Sigmoid colon (tissue), 6 donors: ENCODE measurements at regions not wholly inside any gene's neighbourhood (a gene's known extent, or its start where the extent isn't known, plus 50 kb on each side); places are given as distances from the start of the nearest gene placed in this dataset.

Source experiments
- DNase-seq: peaks from one replicate; pipeline ENCODE4 v3.0.0-alpha.2; 2019
- H3K27ac ChIP-seq, 4 donors: fragments of 200-600 bp; sonication (generic); one replicate each; pipeline ENCODE4 v1.5.1; 2016 to 2019; ENCODE audit warnings: mild to moderate bottlenecking in 1 of 4
- H3K27me3 ChIP-seq, 3 donors: fragments of 200-600 bp; sonication (generic); one replicate each; pipeline ENCODE4 v1.5.1; 2019; ENCODE audit warnings: mild to moderate bottlenecking in 1 of 3
- H3K36me3 ChIP-seq, 4 donors: fragments of 200-600 bp; sonication (generic); one replicate each; pipeline ENCODE4 v1.5.1; 2016 to 2019
- H3K4me1 ChIP-seq, 4 donors: fragments of 200-600 bp; sonication (generic); one replicate each; pipeline ENCODE4 v1.5.1; 2017 to 2019
- H3K4me3 ChIP-seq, 4 donors: fragments of 200-600 bp; sonication (generic); one replicate each; pipeline ENCODE4 v1.5.1; 2017 to 2019; ENCODE audit warnings: mild to moderate bottlenecking in 2 of 4, moderate library complexity in 1 of 4
- H3K9me3 ChIP-seq, 4 donors: fragments of 200-600 bp in 3 of 4; sonication (generic) in 3 of 4; one replicate each; pipeline versions ENCODE4 v1.5.1 to v1.6.1; 2013 to 2019
- EP300 ChIP-seq, 4 donors: sonication (generic); formaldehyde crosslinking; IDR thresholded peaks; one replicate each; pipeline ENCODE4 v1.6.1; 2017; ENCODE audit warnings: antibody characterized with exemption in 4 of 4
- POLR2A ChIP-seq, 2 donors: fragments of 450-650 bp; IDR thresholded peaks; one replicate each; pipeline ENCODE4 v1.6.1; 2016; ENCODE audit warnings: antibody characterized with exemption in 2 of 2, mild to moderate bottlenecking in 2 of 2, moderate library complexity in 2 of 2
- POLR2AphosphoS5 ChIP-seq, 4 donors: sonication (generic); formaldehyde crosslinking; IDR thresholded peaks; one replicate each; pipeline ENCODE4 v1.6.1; 2017; ENCODE audit warnings: antibody characterized with exemption in 4 of 4
- WGBS, 2 donors: extraction: QIAGEN DNeasy Blood & Tissue Kit; methylation state at CpG; one replicate each; pipeline ENCODE4 v1.1.7; 2013; 5-methylcytosine and 5-hydroxymethylcytosine counted together
- intact Hi-C: fragments of 100-400 bp; cut with DNase I; formaldehyde crosslinking; loops from one replicate; pipeline ENCODE4 v1.15.1; 2023
- TF ChIP-seq, protein P1 (sequence below), 4 experiments: fragments of 450-650 bp in 3 of 4; fragments of 200-600 bp in 1 of 4; IDR thresholded peaks; one replicate each; pipeline ENCODE4 v1.5.1; 2016 to 2019; ENCODE audit warnings: antibody characterized with exemption in 4 of 4, mild to moderate bottlenecking in 3 of 4, moderate library complexity in 2 of 4
- donor health status: healthy with polysubstance abuse.
- donor health status: healthy.

DNA sequence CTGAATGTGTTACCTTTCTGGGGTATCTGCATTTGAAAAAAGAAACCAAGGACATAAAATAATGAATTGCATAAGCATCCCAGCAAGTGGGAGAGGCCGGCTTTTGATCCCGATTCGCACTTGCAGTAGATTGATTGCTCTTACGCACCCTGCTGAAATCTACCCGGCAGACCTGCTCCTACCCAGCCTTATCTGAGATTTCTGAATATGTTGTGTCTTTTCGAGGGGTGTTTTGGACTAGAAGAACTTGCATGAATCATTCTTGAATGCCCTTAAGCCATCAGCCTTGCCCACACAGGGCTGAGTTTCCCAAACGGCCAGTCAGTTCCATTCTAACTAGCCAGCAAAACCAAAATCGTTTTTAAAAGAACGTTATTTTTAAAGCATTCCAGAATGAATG lies 174.4 kb upstream of the BCOR start:
- Histone ChIP-seq H3K36me3 (no peaks in the 10 kb centered on the region), H3K27ac (no peak overlapping the region), H3K4me1 (peaks cover 0 to 13% (median 3%) of the 10 kb centered on the region in 4 donors), H3K4me3 (no peak overlapping the region), H3K9me3 (no peaks in the 10 kb centered on the region), H3K27me3 (no peaks in the 10 kb centered on the region)
- 85 to 88% methylated on average over 9 of the region's 9 CpGs for WGBS, 2 donors
- DNase-seq: no peak
- intact Hi-C loops: no loop called here
- TF ChIP-seq POLR2A (IDR thresholded peaks at IDR 0.05): no peak
- TF ChIP-seq EP300 (IDR thresholded peaks at IDR 0.05): no peak
- no peak for TF ChIP-seq POLR2AphosphoS5 (IDR thresholded peaks at IDR 0.05)
- TF ChIP-seq, protein P1, sequence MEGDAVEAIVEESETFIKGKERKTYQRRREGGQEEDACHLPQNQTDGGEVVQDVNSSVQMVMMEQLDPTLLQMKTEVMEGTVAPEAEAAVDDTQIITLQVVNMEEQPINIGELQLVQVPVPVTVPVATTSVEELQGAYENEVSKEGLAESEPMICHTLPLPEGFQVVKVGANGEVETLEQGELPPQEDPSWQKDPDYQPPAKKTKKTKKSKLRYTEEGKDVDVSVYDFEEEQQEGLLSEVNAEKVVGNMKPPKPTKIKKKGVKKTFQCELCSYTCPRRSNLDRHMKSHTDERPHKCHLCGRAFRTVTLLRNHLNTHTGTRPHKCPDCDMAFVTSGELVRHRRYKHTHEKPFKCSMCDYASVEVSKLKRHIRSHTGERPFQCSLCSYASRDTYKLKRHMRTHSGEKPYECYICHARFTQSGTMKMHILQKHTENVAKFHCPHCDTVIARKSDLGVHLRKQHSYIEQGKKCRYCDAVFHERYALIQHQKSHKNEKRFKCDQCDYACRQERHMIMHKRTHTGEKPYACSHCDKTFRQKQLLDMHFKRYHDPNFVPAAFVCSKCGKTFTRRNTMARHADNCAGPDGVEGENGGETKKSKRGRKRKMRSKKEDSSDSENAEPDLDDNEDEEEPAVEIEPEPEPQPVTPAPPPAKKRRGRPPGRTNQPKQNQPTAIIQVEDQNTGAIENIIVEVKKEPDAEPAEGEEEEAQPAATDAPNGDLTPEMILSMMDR (IDR thresholded peaks at IDR 0.05): no peak

DNA sequence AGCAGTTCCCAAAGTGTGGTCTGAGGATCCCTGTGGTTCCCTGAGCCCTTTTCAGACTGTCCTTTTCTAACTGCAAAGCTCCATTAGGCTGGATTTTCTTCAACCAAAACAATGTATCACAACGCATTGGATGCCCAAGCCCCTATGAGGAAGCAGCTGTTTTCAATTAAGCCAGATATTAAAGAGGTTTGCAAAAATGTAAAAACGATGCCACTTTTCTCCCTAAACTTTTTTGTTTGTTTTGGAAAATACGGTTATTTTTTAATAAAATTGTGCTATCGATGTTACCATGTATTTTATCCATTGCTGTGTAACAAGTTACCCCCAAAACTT lies 170.4 kb upstream of the BCOR start:
- Histone ChIP-seq H3K36me3 (no peaks in the 10 kb centered on the region), H3K4me1 (peaks cover 0 to 15% (median 7%) of the 10 kb centered on the region in 4 donors), H3K9me3 (no peaks in the 10 kb centered on the region), H3K27ac (peak overlapping the region in 1 of 4 donors; percentile 65), H3K4me3 (no peak overlapping the region), H3K27me3 (peaks cover 0 to 3% (median 0%) of the 10 kb centered on the region in 3 donors)
- intact Hi-C loops: loop anchor here (5.0 to 10.0 kb wide), 4 partner anchors 173 to 451 kb away; partner anchors contain the start of gene BCOR
- 71 to 86% methylated on average over 4 of the region's 4 CpGs for WGBS, 2 donors
- no peak for DNase-seq
- TF ChIP-seq, protein P1 (IDR thresholded peaks at IDR 0.05): no peak
- TF ChIP-seq EP300 (IDR thresholded peaks at IDR 0.05) (no peak), POLR2A (IDR thresholded peaks at IDR 0.05) (no peak), POLR2AphosphoS5 (IDR thresholded peaks at IDR 0.05) (no peak)

DNA sequence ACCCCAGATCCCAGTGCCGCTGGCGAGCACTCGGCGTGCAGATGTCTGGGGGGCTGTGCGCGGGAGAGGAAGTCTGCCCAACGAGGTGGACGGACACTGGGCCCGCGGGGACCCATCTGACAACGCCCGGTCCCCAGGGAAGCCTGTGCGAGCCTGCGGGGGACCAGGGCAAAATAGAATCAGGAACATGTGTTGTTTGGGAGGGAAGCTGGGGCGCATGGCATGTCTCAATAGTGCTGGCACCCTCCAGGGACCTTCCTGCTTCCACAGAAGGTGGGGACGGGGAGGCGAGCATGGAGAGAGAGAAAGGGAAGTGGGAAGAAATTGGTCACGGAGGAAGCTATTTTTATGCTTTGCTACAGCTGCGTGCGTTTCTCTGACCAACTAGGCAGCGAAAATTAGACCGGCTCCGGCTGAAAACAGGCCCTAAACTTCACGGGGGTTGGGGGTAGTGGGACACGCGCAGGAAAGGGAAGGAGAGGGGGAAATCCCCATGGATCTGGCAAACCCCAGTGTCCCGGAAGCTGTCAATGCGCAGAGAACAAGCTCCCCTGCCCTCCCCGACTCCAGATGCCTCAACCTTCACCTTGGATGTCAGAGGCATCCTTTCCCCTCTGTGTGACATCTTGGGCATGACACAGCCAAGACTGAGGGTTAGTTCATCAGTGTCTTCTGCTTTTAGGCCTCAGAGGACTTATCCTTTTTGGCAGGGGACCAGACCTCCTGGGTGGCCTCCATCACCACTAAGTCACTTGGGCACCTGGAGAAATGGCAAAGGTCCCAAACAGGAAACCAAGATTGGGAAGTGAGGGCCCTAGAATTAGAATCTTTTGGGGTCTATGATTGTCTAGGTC lies 169.8 kb upstream of the BCOR start:
- peak overlapping the region; percentile 47 to 74 (median 67) for H3K27ac ChIP-seq
- no peaks in the 10 kb centered on the region for H3K9me3 ChIP-seq
- peaks cover 0 to 15% (median 4%) of the 10 kb centered on the region in 4 donors for H3K4me1 ChIP-seq
- TF ChIP-seq EP300 (IDR thresholded peaks at IDR 0.05): no peak
- TF ChIP-seq POLR2A (IDR thresholded peaks at IDR 0.05): no peak
- TF ChIP-seq, protein P1 (IDR thresholded peaks at IDR 0.05): no peak
- TF ChIP-seq POLR2AphosphoS5 (IDR thresholded peaks at IDR 0.05): no peak
- intact Hi-C loops: loop anchor here (2.0 to 10.0 kb wide), 6 partner anchors 91 to 537 kb away; partner anchors contain the start of gene BCOR
- peaks cover 0 to 3% (median 0%) of the 10 kb centered on the region in 3 donors for H3K27me3 ChIP-seq
- DNase-seq: peak; percentile 71
- H3K4me3 ChIP-seq: peak overlapping the region; percentile 22 to 50 (median 46)
- WGBS, 2 donors: 7 to 15% methylated on average over 29 of the region's 29 CpGs
- H3K36me3 ChIP-seq: no peaks in the 10 kb centered on the region

DNA sequence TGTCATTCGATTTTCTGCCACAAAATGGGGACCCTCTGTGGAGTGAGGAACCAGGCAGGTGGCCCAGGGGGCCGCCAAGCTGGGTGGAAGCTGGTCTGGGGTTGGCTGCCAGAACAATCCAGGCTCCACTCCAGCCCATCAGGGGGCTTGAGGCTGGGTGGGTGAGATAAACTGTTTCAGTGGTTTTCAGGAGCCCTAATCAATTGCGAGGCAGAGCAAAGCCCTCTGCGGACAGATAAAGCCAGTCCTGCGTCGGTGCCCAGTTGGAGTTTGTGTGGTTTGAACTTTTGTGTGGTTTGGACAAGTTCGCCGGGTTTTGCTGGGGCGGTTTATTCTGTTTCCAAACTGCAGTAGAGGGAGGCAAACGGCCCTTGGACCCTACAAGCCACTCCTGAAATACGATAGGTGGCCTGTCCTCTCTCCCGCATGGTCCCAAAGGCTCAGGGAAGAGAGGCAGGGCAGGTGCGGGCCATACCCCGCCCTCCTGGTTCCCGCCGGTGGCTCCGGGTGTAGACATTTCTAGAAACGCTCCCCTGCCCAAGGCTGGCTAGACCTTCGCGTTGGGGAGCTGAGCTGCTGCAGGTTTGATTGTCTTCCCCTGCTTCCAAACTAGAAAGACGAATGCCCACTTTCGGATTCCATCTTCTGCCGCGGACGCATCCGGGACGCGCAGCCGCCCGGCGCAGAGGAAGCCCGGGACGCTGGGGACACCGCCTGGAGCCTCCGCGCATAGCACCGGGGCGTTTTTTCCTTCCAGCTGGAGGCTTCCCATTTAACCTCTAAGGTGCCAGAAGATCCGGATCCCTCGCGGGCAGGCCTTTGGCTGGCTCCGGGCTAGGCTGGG lies 169.0 kb upstream of the BCOR start:
- peak; percentile 83 for DNase-seq
- Histone ChIP-seq H3K27me3 (peaks cover 0 to 3% (median 0%) of the 10 kb centered on the region in 3 donors), H3K27ac (peak overlapping the region; percentile 47 to 74 (median 67)), H3K9me3 (no peaks in the 10 kb centered on the region), H3K4me1 (peaks cover 0 to 15% (median 4%) of the 10 kb centered on the region in 4 donors), H3K4me3 (peak overlapping the region; percentile 22 to 50 (median 46)), H3K36me3 (no peaks in the 10 kb centered on the region)
- 5 to 7% methylated on average over 42 of the region's 42 CpGs for WGBS, 2 donors
- intact Hi-C loops: loop anchor here (2.0 to 10.0 kb wide), 6 partner anchors 90 to 536 kb away; partner anchors contain the start of gene BCOR
- TF ChIP-seq POLR2AphosphoS5 (IDR thresholded peaks at IDR 0.05) (peak in 2 of 4 donors; percentile 20 to 27), POLR2A (IDR thresholded peaks at IDR 0.05) (no peak), EP300 (IDR thresholded peaks at IDR 0.05) (no peak)
- TF ChIP-seq, protein P1 (IDR thresholded peaks at IDR 0.05): peak in 3 of 4 experiments; percentile 52 to 60 (median 55)
